Keratinocyte (primary cell): ENCODE measurements at regions not wholly inside any gene's neighbourhood (a gene's known extent, or its start where the extent isn't known, plus 50 kb on each side); places are given as distances from the start of the nearest gene placed in this dataset.

ENCODE experiments used
- DNase-seq: peaks from one replicate; pipeline ENCODE4 v3.0.0-alpha.2; 2011; ENCODE audit warnings: low read depth, missing footprints, low spot score
- FAIRE-seq: peaks from 2 replicates; lab custom pipeline; 2011; peaks lifted over from hg19 to GRCh38; lab: Jason Lieb, UNC
- H2AFZ ChIP-seq: 2 replicates; pipeline ENCODE4 v1.6.0; 2012; ENCODE audit warnings: low read length, control low read depth, inconsistent platforms; ENCODE audit not compliant: control insufficient read depth
- H3K27ac ChIP-seq: 2 replicates; pipeline ENCODE4 v1.5.1; 2011; ENCODE audit warnings: low read length; ENCODE audit not compliant: control insufficient read depth, insufficient read depth
- H3K27me3 ChIP-seq: 3 replicates; pipeline ENCODE4 v1.6.0; 2011; ENCODE audit warnings: low read length; ENCODE audit not compliant: control insufficient read depth, insufficient read depth; ENCODE audit errors: extremely low read depth
- H3K36me3 ChIP-seq, 2 experiments: 2 replicates in 1 of 2; 3 replicates in 1 of 2; pipeline ENCODE4 v1.5.1; 2011; ENCODE audit warnings: low read length in 2 of 2, mild to moderate bottlenecking in 1 of 2; ENCODE audit not compliant: control insufficient read depth in 2 of 2, insufficient read depth in 2 of 2; ENCODE audit errors: extremely low read depth in 1 of 2
- H3K4me1 ChIP-seq: 3 replicates; pipeline ENCODE4 v1.5.1; 2011; ENCODE audit warnings: low read length; ENCODE audit not compliant: control insufficient read depth, insufficient read depth; ENCODE audit errors: extremely low read depth
- H3K4me2 ChIP-seq: 3 replicates; pipeline ENCODE4 v1.6.0; 2011; ENCODE audit warnings: low read depth, low read length; ENCODE audit not compliant: control insufficient read depth, insufficient read depth; ENCODE audit errors: extremely low read depth
- H3K4me3 ChIP-seq, 3 experiments: fragments of 200-600 bp in 1 of 3; sonication (generic) in 1 of 3; 2 replicates in 2 of 3; 3 replicates in 1 of 3; pipeline ENCODE4 v1.5.1; 2011 to 2016; ENCODE audit warnings: low read length in 3 of 3, mild to moderate bottlenecking in 3 of 3, control low read depth in 2 of 3, inconsistent platforms in 1 of 3, low read depth in 1 of 3, mixed read lengths in 1 of 3, mixed run types in 1 of 3, moderate library complexity in 1 of 3; ENCODE audit not compliant: control insufficient read depth in 2 of 3, insufficient read depth in 2 of 3; ENCODE audit errors: extremely low read depth in 1 of 3
- H3K79me2 ChIP-seq: 2 replicates; pipeline ENCODE4 v1.6.0; 2012; ENCODE audit warnings: low read length; ENCODE audit not compliant: control insufficient read depth, insufficient read depth
- H3K9ac ChIP-seq: 3 replicates; pipeline ENCODE4 v1.6.0; 2011; ENCODE audit warnings: low read length; ENCODE audit not compliant: control insufficient read depth, insufficient read depth; ENCODE audit errors: extremely low read depth
- H3K9me1 ChIP-seq: 3 replicates; pipeline ENCODE4 v1.6.0; 2011; ENCODE audit warnings: low read length; ENCODE audit not compliant: control insufficient read depth, insufficient read depth; ENCODE audit errors: extremely low read depth
- H3K9me3 ChIP-seq: 2 replicates; pipeline ENCODE4 v1.5.1; 2012; ENCODE audit warnings: low read depth, low read length; ENCODE audit not compliant: control insufficient read depth
- H4K20me1 ChIP-seq: 3 replicates; pipeline ENCODE4 v1.6.0; 2011; ENCODE audit warnings: low read length; ENCODE audit not compliant: control insufficient read depth, insufficient read depth; ENCODE audit errors: extremely low read depth
- CTCF ChIP-seq, 3 experiments: IDR thresholded peaks in 1 of 3; conservative IDR thresholded peaks in 1 of 3; optimal IDR thresholded peaks in 1 of 3; 2 replicates in 2 of 3; 3 replicates in 1 of 3; pipeline versions ENCODE3 to v1.5.1; 2011; ENCODE audit warnings: low read length in 3 of 3, mild to moderate bottlenecking in 3 of 3, moderate library complexity in 2 of 3, control low read depth in 1 of 3, inconsistent platforms in 1 of 3; ENCODE audit not compliant: insufficient read depth in 2 of 3; ENCODE audit errors: extremely low read depth in 1 of 3
- EZH2 ChIP-seq: IDR thresholded peaks from one replicate; pipeline ENCODE4 v1.6.1; 2012; ENCODE audit warnings: inconsistent platforms, mild to moderate bottlenecking, low read length, moderate library complexity
- dilution Hi-C: fragments of 300-500 bp; cut with MboI; formaldehyde crosslinking; loops from one replicate; pipeline ENCODE4 v1.7.0; 2020; ENCODE audit warnings: low sequenced_read_pairs; ENCODE audit not compliant: extremely low pct_ligation_motif_present

DNA sequence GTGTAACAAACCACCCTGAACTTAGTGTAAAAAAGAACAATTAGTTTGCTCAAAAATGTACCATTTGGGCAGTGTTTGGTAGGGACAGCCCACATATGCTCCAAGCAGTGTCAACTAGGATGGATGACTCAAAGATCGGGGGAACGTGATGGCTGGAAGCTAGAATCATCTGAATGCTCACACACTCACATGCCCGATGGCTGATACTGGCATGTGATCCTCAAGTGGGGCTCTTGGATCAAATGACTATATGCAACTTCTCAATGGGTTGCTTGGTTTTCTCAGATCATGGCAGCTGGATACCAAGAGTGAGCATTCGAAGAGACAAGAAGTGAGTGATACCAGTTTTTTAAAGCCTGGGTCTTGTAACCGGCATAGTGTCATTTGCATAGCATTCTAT is 335.9 kb upstream of the KCNMB2 start:
- Histone ChIP-seq H3K4me1 (no peaks in the 10 kb centered on the region), H3K27me3 (no peaks in the 10 kb centered on the region), H3K4me2 (no peak overlapping the region), H3K9me1 (no peaks in the 10 kb centered on the region), H2AFZ (no peak overlapping the region), H4K20me1 (no peaks in the 10 kb centered on the region), H3K4me3 (no peak overlapping the region), H3K79me2 (no peaks in the 10 kb centered on the region), H3K27ac (no peak overlapping the region), H3K9ac (no peak overlapping the region), H3K9me3 (no peaks in the 10 kb centered on the region), H3K36me3 (no peaks in the 10 kb centered on the region)
- dilution Hi-C loops = no loop called here
- DNase-seq (no peak), FAIRE-seq (no peak)
- TF ChIP-seq CTCF (optimal IDR thresholded peaks at IDR 0.05 in 1 of 3, IDR thresholded peaks at IDR 0.05 in 1 of 3, conservative IDR thresholded peaks at IDR 0.05 in 1 of 3; ENCODE audit: extremely low read depth in 1 of 3, insufficient read depth in 2 of 3, low read length in 3 of 3) = no peak
- no peak for TF ChIP-seq EZH2

DNA sequence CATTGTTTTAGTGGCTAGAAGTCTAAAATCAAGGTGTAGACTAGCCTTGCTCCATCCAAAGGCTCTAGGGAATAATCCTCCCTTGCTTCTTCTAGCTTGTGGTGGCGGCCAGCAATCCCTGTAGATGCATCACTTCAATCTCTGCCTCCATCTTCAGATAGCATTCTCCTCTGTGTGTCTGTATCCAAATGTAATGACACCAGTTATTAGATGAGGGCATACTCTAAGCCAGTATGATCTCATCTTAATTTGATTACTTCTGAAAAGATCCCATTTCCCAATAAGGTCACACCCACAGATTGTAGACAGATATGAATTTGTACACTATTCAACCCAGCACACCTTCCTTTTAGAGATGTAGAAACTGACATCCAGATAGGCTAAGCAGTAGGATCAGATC is 334.5 kb upstream of the KCNMB2 start:
- no peak overlapping the region for H3K4me2 ChIP-seq
- TF ChIP-seq CTCF (optimal IDR thresholded peaks at IDR 0.05 in 1 of 3, IDR thresholded peaks at IDR 0.05 in 1 of 3, conservative IDR thresholded peaks at IDR 0.05 in 1 of 3; ENCODE audit: extremely low read depth in 1 of 3, insufficient read depth in 2 of 3, low read length in 3 of 3) = no peak
- TF ChIP-seq EZH2 = no peak
- H3K4me1 ChIP-seq = peaks cover 2% of the 10 kb centered on the region
- FAIRE-seq (peak; percentile 58), DNase-seq (no peak)
- H3K27me3 ChIP-seq = no peaks in the 10 kb centered on the region
- no peak overlapping the region for H3K27ac ChIP-seq
- H3K79me2 ChIP-seq = no peaks in the 10 kb centered on the region
- H3K9me1 ChIP-seq = no peaks in the 10 kb centered on the region
- H3K4me3 ChIP-seq = no peak overlapping the region
- H3K9ac ChIP-seq = no peak overlapping the region
- H3K36me3 ChIP-seq = no peaks in the 10 kb centered on the region
- no peaks in the 10 kb centered on the region for H4K20me1 ChIP-seq
- H2AFZ ChIP-seq = no peak overlapping the region
- dilution Hi-C loops = no loop called here
- no peaks in the 10 kb centered on the region for H3K9me3 ChIP-seq
